ENCODE measurements at regions not wholly inside any gene's neighbourhood (a gene's known extent, or its start where the extent isn't known, plus 50 kb on each side); places are given as distances from the start of the nearest gene placed in this dataset.

DNA sequence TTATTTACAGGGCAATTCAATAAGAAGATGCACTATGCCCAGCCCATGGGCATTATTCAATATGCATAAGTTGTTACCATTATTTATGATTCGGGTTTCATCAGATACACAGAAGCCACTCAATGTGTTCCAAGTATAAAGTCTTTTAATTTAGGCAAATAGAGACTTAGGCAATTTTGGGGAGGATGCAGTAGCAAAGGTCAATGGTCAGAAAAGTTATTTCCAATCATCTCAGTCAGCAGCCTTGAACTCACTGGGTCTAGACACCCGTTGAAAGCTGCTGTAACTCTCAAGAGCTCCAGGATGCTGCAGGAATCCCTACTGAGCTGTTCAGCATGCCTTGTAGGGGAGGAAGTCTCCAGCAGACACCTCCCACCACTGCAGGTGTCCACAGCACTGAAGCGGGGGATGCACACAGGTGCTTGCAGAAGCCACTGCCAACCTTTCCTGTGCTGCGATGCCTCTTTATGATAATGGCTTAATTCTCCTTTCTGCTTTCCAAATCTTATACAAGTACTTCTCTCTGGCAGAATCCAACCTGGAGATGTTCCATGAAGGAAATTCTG is 155.0 kb upstream of the SUCLG2 start:
- TF ChIP-seq POLR2A (IDR thresholded peaks at IDR 0.05) (no peak), POLR2AphosphoS5 (IDR thresholded peaks at IDR 0.05) (no peak), CTCF (IDR thresholded peaks at IDR 0.05 in 8 of 11, conservative IDR thresholded peaks at IDR 0.05 in 3 of 11) (no peak)
- no peaks in the 10 kb centered on the region for H3K27me3 ChIP-seq (replicated peaks in 1 of 7)
- WGBS, 5 donors, result 70 to 78% (median 77%) methylated on average over 4 of the region's 4 CpGs

GRCh38 chr3:67808906-67809305 is 154.5 kb upstream of the SUCLG2 start:
- TF ChIP-seq POLR2A (IDR thresholded peaks at IDR 0.05) (no peak), POLR2AphosphoS5 (IDR thresholded peaks at IDR 0.05) (no peak), CTCF (IDR thresholded peaks at IDR 0.05 in 8 of 11, conservative IDR thresholded peaks at IDR 0.05 in 3 of 11) (no peak)
- Histone ChIP-seq H3K27me3 (replicated peaks in 1 of 7) (no peaks in the 10 kb centered on the region), H3K36me3 (no peaks in the 10 kb centered on the region), H3K9me3 (peaks cover 0 to 8% (median 3%) of the 10 kb centered on the region in 8 donors), H3K4me1 (no peaks in the 10 kb centered on the region), H3K4me3 (no peak overlapping the region), H3K27ac (no peak overlapping the region)
- intact Hi-C loops (cut with DNase I; ENCODE audit: low total_unique reads), result no loop called here
- WGBS, 5 donors, result 59 to 85% (median 71%) methylated on average over 3 of the region's 3 CpGs
- DNase-seq, result no peak

More for the DNA sequence above, 155.0 kb upstream of the SUCLG2 start:
- intact Hi-C loops (cut with DNase I; ENCODE audit: low total_unique reads), result no loop called here
- Histone ChIP-seq H3K4me3 (no peak overlapping the region), H3K36me3 (no peaks in the 10 kb centered on the region), H3K27ac (no peak overlapping the region), H3K4me1 (no peaks in the 10 kb centered on the region), H3K9me3 (peaks cover 0 to 3% (median 0%) of the 10 kb centered on the region in 8 donors)
- no peak for DNase-seq

DNA sequence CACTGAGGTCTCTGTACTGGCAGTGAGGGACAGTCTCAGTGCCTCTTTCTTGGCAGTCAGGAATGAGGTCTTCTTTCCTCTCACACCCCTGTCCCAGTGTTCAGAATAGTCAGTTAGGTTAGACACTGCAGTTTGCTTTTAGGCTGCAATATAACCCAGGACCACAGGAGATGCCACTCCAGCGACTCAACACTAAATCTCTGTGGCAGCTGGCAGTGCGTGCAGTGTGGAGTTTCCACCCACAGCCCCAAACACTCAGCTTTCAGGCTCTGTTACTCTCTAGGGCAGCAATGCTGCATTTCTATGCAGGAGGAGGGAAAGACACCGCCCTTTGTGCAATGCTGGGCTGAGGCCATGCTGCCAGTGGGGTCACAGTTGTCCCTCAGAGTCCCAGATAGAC is 150.2 kb upstream of the SUCLG2 start:
- WGBS, 5 donors, result 75 to 87% (median 82%) methylated on average over 3 of the region's 3 CpGs
- Histone ChIP-seq H3K4me1 (no peaks in the 10 kb centered on the region), H3K9me3 (peaks cover 0 to 30% (median 20%) of the 10 kb centered on the region in 8 donors), H3K27me3 (replicated peaks in 1 of 7) (no peaks in the 10 kb centered on the region), H3K27ac (no peak overlapping the region), H3K4me3 (no peak overlapping the region), H3K36me3 (no peaks in the 10 kb centered on the region)
- TF ChIP-seq POLR2AphosphoS5 (IDR thresholded peaks at IDR 0.05) (no peak), CTCF (IDR thresholded peaks at IDR 0.05 in 8 of 11, conservative IDR thresholded peaks at IDR 0.05 in 3 of 11) (no peak), POLR2A (IDR thresholded peaks at IDR 0.05) (no peak)
- intact Hi-C loops (cut with DNase I; ENCODE audit: low total_unique reads), result no loop called here
- DNase-seq, result no peak

GRCh38 chr3:67804089-67804488 is 149.7 kb upstream of the SUCLG2 start:
- Histone ChIP-seq H3K27ac (no peak overlapping the region), H3K9me3 (peaks cover 0 to 30% (median 20%) of the 10 kb centered on the region in 8 donors), H3K27me3 (replicated peaks in 1 of 7) (no peaks in the 10 kb centered on the region), H3K4me1 (no peaks in the 10 kb centered on the region), H3K4me3 (no peak overlapping the region), H3K36me3 (no peaks in the 10 kb centered on the region)
- intact Hi-C loops (cut with DNase I; ENCODE audit: low total_unique reads), result no loop called here
- 82 to 92% (median 90%) methylated on average over 2 of the region's 2 CpGs for WGBS, 5 donors
- TF ChIP-seq CTCF (IDR thresholded peaks at IDR 0.05 in 8 of 11, conservative IDR thresholded peaks at IDR 0.05 in 3 of 11) (no peak), POLR2A (IDR thresholded peaks at IDR 0.05) (no peak), POLR2AphosphoS5 (IDR thresholded peaks at IDR 0.05) (no peak)
- no peak for DNase-seq
